ENCODE measurements at regions not wholly inside any gene's neighbourhood (a gene's known extent, or its start where the extent isn't known, plus 50 kb on each side); places are given as distances from the start of the nearest gene placed in this dataset.

DNA sequence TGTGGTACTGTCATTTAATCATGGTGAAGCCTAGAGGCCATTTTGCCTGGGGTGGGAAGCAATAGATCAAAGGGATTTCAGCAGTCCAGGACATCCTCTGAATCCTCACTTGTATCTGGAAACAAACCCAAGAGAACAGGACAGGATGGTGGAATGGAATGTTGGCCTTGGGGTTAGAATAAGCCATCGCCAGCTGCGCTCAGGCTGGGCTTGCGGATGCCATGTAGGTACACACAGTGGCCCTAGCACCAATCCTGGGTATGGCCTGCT, 76.5 kb upstream of the ALDH1A3 start:
- 100% methylated on average over 3 of the region's 3 CpGs for WGBS
- Histone ChIP-seq H3K9me3 (peaks cover 0 to 7% (median 2%) of the 10 kb centered on the region in 4 donors), H3K27ac (replicated peaks in 1 of 4) (no peak overlapping the region), H3K4me1 (no peaks in the 10 kb centered on the region), H3K36me3 (no peaks in the 10 kb centered on the region), H3K4me3 (no peak overlapping the region), H3K27me3 (no peaks in the 10 kb centered on the region)
- TF ChIP-seq POLR2AphosphoS5 (IDR thresholded peaks at IDR 0.05): no peak
- intact Hi-C loops (cut with DNase I): no loop called here
- DNase-seq (ENCODE audit: extremely low spot score): no peak

DNA sequence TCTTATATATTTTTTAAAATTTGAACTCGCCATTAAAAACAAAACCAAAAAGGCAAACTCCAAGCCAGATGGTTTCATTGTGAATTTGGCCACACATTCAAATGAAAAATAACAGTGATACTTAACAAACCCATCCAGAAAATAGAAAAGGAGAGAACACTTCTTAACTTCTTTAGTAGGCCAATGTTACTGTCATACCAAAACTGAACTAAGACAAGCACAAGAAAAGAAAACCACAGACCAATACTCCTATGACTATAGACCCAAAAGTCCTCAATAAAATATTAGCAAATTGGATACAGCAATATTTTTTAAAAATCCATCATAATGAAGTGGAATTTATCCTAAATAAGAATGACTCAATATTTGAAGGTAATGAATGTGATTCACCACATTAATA, 73.5 kb upstream of the ALDH1A3 start:
- no peaks in the 10 kb centered on the region for H3K27me3 ChIP-seq
- H3K4me3 ChIP-seq: no peak overlapping the region
- no peaks in the 10 kb centered on the region for H3K36me3 ChIP-seq
- no peak overlapping the region for H3K27ac ChIP-seq (replicated peaks in 1 of 4)
- no peaks in the 10 kb centered on the region for H3K4me1 ChIP-seq
- WGBS: 79% methylated on average over 1 of the region's 1 CpG
- TF ChIP-seq POLR2A (IDR thresholded peaks at IDR 0.05; ENCODE audit: low read depth): no peak
- no peak for TF ChIP-seq POLR2AphosphoS5 (IDR thresholded peaks at IDR 0.05)
- TF ChIP-seq, protein P1, sequence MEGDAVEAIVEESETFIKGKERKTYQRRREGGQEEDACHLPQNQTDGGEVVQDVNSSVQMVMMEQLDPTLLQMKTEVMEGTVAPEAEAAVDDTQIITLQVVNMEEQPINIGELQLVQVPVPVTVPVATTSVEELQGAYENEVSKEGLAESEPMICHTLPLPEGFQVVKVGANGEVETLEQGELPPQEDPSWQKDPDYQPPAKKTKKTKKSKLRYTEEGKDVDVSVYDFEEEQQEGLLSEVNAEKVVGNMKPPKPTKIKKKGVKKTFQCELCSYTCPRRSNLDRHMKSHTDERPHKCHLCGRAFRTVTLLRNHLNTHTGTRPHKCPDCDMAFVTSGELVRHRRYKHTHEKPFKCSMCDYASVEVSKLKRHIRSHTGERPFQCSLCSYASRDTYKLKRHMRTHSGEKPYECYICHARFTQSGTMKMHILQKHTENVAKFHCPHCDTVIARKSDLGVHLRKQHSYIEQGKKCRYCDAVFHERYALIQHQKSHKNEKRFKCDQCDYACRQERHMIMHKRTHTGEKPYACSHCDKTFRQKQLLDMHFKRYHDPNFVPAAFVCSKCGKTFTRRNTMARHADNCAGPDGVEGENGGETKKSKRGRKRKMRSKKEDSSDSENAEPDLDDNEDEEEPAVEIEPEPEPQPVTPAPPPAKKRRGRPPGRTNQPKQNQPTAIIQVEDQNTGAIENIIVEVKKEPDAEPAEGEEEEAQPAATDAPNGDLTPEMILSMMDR (IDR thresholded peaks at IDR 0.05): no peak
- no peak for TF ChIP-seq EP300 (IDR thresholded peaks at IDR 0.05)
- intact Hi-C loops (cut with DNase I): no loop called here
- no peak for DNase-seq (ENCODE audit: extremely low spot score)
- H3K9me3 ChIP-seq: peaks cover 0 to 7% (median 2%) of the 10 kb centered on the region in 4 donors

DNA sequence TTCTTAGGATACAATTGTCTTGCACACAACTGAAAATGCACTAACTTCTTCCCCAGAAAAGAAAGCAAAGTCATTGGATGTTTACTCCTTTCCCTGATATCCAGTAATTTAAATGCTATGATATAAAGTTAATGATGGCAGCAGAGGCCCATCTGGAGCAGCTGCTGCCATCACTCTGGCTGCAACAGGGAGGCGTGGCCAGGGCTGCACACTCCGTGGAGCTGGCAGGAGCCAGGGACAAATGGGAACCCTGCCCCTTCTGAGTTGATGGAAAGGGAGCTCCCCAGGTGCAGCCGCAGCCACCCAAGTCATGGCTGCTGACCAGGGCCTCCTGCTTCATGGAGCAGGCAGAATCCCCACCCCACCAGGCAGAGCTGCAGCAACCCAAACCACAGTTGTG, 72.6 kb upstream of the ALDH1A3 start:
- Histone ChIP-seq H3K27ac (replicated peaks in 1 of 4) (no peak overlapping the region), H3K4me1 (no peaks in the 10 kb centered on the region), H3K4me3 (no peak overlapping the region), H3K27me3 (no peaks in the 10 kb centered on the region), H3K9me3 (peaks cover 0 to 7% (median 2%) of the 10 kb centered on the region in 4 donors), H3K36me3 (no peaks in the 10 kb centered on the region)
- no peak for TF ChIP-seq POLR2A (IDR thresholded peaks at IDR 0.05; ENCODE audit: low read depth)
- TF ChIP-seq EP300 (IDR thresholded peaks at IDR 0.05): no peak
- no peak for TF ChIP-seq POLR2AphosphoS5 (IDR thresholded peaks at IDR 0.05)
- TF ChIP-seq, protein P1 (IDR thresholded peaks at IDR 0.05): no peak
- 86% methylated on average over 1 of the region's 3 CpGs for WGBS
- intact Hi-C loops (cut with DNase I): no loop called here
- no peak for DNase-seq (ENCODE audit: extremely low spot score)

DNA sequence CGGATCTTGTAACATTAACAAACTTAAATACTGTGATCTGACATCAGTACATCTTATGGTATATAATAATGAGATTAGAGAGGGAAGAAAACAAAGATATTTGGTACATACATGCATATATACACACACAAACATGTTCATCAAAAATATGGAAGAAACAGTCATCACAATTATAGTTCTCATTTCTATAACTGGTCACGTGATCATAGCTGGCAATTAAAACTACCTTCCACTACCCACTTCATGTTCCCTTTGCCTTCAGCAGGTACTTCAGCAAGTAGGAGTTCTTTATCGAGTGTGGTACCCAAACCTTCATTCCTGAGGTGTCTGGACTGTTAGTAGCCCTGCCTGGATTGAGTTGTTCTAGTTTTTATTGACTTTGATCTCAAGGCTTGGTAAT, 70.9 kb upstream of the ALDH1A3 start:
- intact Hi-C loops (cut with DNase I): no loop called here
- Histone ChIP-seq H3K27ac (replicated peaks in 1 of 4) (no peak overlapping the region), H3K4me3 (no peak overlapping the region), H3K4me1 (no peaks in the 10 kb centered on the region), H3K9me3 (peaks cover 0 to 8% (median 2%) of the 10 kb centered on the region in 4 donors), H3K36me3 (no peaks in the 10 kb centered on the region), H3K27me3 (no peaks in the 10 kb centered on the region)
- DNase-seq (ENCODE audit: extremely low spot score): peak; percentile 64
- no peak for TF ChIP-seq POLR2A (IDR thresholded peaks at IDR 0.05; ENCODE audit: low read depth)
- no peak for TF ChIP-seq POLR2AphosphoS5 (IDR thresholded peaks at IDR 0.05)
- TF ChIP-seq, protein P1 (IDR thresholded peaks at IDR 0.05): no peak
- TF ChIP-seq EP300 (IDR thresholded peaks at IDR 0.05): no peak
- 88% methylated on average over 3 of the region's 3 CpGs for WGBS

DNA sequence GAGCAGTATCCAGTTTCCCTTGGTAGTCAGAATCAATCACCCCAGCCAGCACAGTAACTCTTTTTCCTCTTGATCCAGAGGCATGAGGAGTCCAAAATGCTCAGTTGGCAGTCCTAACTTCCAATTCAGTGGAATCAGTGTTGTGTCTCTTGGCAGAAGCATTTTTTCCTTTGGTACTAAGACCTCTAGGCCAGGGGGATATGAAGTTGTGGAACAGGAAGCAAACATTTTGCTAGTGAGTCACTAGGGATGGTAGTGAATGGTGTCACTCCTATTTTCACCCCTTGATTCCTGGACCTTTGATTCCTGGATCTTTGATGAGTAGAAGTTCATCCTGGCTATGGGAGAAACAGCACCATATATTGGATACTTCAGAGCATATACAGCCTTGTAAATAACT, 70.5 kb upstream of the ALDH1A3 start:
- TF ChIP-seq POLR2AphosphoS5 (IDR thresholded peaks at IDR 0.05) (no peak), EP300 (IDR thresholded peaks at IDR 0.05) (no peak), POLR2A (IDR thresholded peaks at IDR 0.05; ENCODE audit: low read depth) (no peak)
- TF ChIP-seq, protein P1 (IDR thresholded peaks at IDR 0.05): no peak
- H3K36me3 ChIP-seq: no peaks in the 10 kb centered on the region
- H3K4me3 ChIP-seq: no peak overlapping the region
- H3K9me3 ChIP-seq: peaks cover 0 to 13% (median 2%) of the 10 kb centered on the region in 4 donors
- intact Hi-C loops (cut with DNase I): no loop called here
- DNase-seq (ENCODE audit: extremely low spot score): no peak
- no peak overlapping the region for H3K27ac ChIP-seq (replicated peaks in 1 of 4)
- no peaks in the 10 kb centered on the region for H3K4me1 ChIP-seq
- no peaks in the 10 kb centered on the region for H3K27me3 ChIP-seq
